Lower lobe of right lung (tissue), 2 donors: ENCODE measurements at regions not wholly inside any gene's neighbourhood (a gene's known extent, or its start where the extent isn't known, plus 50 kb on each side); places are given as distances from the start of the nearest gene placed in this dataset.

Experiments
- ATAC-seq, 2 donors: fragments of 200-7000 bp; cut with Tn5 transposase; one replicate each; pipeline ENCODE4 v1.9.1; 2020 to 2022; ENCODE audit warnings: mild to moderate bottlenecking in 2 of 2, moderate library complexity in 2 of 2
- DNase-seq: peaks from one replicate; pipeline ENCODE4 v3.0.0-alpha.2; 2020
- H3K27ac ChIP-seq: fragments of 200-600 bp; one replicate; pipeline ENCODE4 v1.8.0; 2022
- H3K27me3 ChIP-seq: fragments of 200-600 bp; one replicate; pipeline ENCODE4 v1.8.0; 2022; ENCODE audit warnings: low read depth
- H3K36me3 ChIP-seq: fragments of 200-600 bp; one replicate; pipeline ENCODE4 v1.8.0; 2022; ENCODE audit warnings: mild to moderate bottlenecking
- H3K4me1 ChIP-seq: fragments of 200-600 bp; one replicate; pipeline ENCODE4 v1.8.0; 2022
- H3K4me3 ChIP-seq: fragments of 200-600 bp; one replicate; pipeline ENCODE4 v1.8.0; 2022; ENCODE audit warnings: mild to moderate bottlenecking
- H3K9me3 ChIP-seq: fragments of 200-600 bp; one replicate; pipeline ENCODE4 v1.8.0; 2022
- intact Hi-C: fragments of 100-400 bp; cut with DNase I; formaldehyde crosslinking; loops from one replicate; pipeline ENCODE4 v1.11.0; 2022
- TF ChIP-seq, protein P1 (sequence below): fragments of 200-600 bp; IDR thresholded peaks from one replicate; pipeline ENCODE4 v1.8.0; 2022; ENCODE audit warnings: antibody characterized with exemption, mild to moderate bottlenecking
- donor health status: DM: no; HTN: yes; CAD: no; lungs with severe emphysema.

DNA sequence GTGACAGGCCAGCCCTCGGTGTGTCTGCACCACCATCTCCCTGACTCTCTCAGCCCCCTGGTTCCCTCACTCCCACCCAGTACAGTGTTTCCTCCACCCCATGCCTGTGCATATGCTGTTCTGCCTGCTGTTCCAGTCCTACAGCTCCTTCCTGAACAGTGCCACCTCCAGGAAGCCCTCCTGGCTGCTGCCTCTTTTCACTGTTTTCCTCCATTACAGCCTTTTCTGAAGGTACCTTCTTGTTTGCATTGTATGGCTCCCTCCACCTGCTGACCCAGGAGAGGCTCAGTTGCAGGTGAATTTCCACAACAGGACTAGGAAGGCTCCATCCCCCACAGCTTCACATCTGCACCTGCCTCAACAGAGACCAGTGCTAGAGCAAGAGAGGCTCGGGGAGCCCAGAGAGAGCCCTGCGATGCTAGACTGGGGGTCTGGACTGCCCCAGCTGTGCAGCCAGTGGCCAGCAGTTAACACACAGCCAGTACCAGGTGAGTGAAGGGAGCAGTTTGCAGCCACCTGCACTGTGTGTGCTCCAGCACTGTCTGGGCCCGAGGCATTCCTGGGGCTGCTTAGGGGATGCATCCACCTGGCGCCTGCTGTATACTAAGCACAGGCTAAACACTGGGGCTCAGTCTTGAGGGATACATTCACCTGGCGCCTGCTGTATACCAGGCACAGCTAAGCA lies 92.0 kb downstream of the ADRA2C start:
- intact Hi-C loops: no loop called here
- H3K4me3 ChIP-seq: no peak overlapping the region
- DNase-seq (peak; percentile 25), ATAC-seq (no peak)
- no peaks in the 10 kb centered on the region for H3K9me3 ChIP-seq
- peaks cover 65% of the 10 kb centered on the region for H3K27me3 ChIP-seq
- H3K36me3 ChIP-seq: no peaks in the 10 kb centered on the region
- no peaks in the 10 kb centered on the region for H3K4me1 ChIP-seq
- H3K27ac ChIP-seq: no peak overlapping the region
- TF ChIP-seq, protein P1, sequence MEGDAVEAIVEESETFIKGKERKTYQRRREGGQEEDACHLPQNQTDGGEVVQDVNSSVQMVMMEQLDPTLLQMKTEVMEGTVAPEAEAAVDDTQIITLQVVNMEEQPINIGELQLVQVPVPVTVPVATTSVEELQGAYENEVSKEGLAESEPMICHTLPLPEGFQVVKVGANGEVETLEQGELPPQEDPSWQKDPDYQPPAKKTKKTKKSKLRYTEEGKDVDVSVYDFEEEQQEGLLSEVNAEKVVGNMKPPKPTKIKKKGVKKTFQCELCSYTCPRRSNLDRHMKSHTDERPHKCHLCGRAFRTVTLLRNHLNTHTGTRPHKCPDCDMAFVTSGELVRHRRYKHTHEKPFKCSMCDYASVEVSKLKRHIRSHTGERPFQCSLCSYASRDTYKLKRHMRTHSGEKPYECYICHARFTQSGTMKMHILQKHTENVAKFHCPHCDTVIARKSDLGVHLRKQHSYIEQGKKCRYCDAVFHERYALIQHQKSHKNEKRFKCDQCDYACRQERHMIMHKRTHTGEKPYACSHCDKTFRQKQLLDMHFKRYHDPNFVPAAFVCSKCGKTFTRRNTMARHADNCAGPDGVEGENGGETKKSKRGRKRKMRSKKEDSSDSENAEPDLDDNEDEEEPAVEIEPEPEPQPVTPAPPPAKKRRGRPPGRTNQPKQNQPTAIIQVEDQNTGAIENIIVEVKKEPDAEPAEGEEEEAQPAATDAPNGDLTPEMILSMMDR: no peak

DNA sequence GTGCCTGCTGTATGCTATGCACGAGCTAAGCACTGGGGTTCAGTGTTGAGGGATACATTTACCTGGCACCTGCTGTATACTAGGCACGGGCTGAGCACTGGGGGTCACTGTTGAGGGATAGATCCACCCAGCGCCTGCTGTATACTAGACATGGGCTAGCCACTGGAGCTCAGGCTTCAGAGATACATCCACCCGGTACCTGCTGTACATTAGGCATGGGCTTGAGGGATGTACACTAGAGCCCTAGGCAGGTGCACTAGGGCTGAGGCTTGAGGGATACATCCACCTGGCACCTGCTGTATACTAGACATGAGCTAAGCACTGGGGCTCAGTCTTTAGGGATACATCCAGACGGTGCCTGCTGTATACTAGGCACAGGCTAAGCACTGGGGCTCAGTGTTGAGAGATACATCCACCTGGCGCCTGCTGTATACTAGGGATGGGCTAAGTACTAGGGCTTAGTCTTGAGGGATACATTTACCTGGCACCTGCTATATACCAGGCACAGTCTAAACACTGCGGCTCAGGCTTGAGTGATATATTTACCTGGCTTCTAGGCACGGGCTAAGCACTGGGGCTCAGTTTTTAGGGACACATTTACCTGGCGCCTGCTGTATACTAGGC lies 92.7 kb downstream of the ADRA2C start:
- H3K9me3 ChIP-seq: no peaks in the 10 kb centered on the region
- peaks cover 67% of the 10 kb centered on the region for H3K27me3 ChIP-seq
- TF ChIP-seq, protein P1: no peak
- no peaks in the 10 kb centered on the region for H3K4me1 ChIP-seq
- no peaks in the 10 kb centered on the region for H3K36me3 ChIP-seq
- DNase-seq (peak; percentile 17), ATAC-seq (no peak)
- H3K27ac ChIP-seq: no peak overlapping the region
- intact Hi-C loops: no loop called here
- no peak overlapping the region for H3K4me3 ChIP-seq

DNA sequence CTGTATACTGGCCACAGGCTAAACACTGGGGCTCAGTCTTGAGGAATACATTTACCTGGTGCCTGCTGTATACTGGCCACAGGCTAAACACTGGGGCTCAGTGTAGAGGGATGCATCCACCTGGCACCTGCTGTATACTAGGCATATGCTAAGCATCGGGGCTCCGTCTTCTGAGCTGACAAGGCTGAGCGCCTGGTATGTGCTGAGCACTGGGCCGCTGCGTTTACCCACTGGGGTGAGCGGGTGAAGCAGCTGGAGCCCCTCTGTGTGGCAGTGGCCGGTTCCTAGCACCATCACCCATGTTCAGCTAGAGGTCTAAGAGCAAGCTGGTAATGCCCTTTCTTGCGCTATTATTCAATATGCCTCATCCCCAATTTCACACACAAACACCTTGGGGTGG lies 93.4 kb downstream of the ADRA2C start:
- ATAC-seq (no peak), DNase-seq (peak; percentile 37)
- H3K27me3 ChIP-seq: peaks cover 64% of the 10 kb centered on the region

DNA sequence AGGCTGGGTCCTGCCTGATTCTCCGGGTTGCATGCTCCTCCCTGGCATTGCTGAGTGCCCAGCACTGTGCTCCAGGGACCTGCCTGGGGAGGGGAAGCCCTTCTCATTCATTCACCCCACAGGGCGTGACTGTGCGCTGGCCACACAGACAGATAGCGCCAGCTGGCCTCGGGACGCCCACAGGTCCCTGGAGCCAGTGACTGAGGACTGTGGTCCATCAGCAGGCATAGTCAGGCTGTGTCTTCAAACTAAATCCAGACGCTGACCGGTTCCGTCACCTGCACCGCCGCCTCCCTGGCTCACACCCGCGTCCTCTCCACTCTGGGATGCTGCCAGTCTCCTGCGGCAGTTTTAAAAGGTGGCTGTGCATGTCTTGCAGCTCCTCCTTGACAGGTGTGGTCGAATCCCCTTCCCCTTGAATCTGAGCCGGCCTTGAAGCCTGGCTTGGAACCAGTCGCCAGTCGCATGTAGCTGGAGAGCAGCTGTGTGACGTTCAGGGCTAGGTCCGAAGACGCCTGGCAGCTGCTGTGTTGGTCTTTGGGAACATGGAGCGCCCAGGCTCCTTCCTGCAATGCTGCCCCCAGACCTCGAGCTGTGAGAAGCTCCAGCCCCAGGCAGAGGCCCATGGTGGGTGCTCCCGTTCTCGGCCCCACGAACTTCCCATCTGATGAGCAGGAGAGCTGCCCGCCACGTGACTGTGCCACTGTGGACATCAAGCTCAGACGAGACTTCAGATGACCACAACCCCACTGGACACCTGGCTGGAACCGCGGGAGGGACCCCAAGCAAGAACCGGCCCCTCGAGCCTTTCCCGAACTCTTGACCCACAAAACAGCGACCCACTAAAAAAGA lies 94.1 kb downstream of the ADRA2C start:
- ATAC-seq (no peak), DNase-seq (peak; percentile 42)
- Histone ChIP-seq H3K4me1 (no peaks in the 10 kb centered on the region), H3K27ac (no peak overlapping the region), H3K36me3 (no peaks in the 10 kb centered on the region), H3K9me3 (no peaks in the 10 kb centered on the region), H3K4me3 (no peak overlapping the region), H3K27me3 (peaks cover 60% of the 10 kb centered on the region)
- intact Hi-C loops: no loop called here
- TF ChIP-seq, protein P1: no peak

More for the DNA sequence above, 93.4 kb downstream of the ADRA2C start:
- H3K4me1 ChIP-seq: no peaks in the 10 kb centered on the region
- H3K36me3 ChIP-seq: no peaks in the 10 kb centered on the region
- no peak overlapping the region for H3K27ac ChIP-seq
- no peaks in the 10 kb centered on the region for H3K9me3 ChIP-seq
- TF ChIP-seq, protein P1: no peak
- H3K4me3 ChIP-seq: no peak overlapping the region
- intact Hi-C loops: no loop called here

DNA sequence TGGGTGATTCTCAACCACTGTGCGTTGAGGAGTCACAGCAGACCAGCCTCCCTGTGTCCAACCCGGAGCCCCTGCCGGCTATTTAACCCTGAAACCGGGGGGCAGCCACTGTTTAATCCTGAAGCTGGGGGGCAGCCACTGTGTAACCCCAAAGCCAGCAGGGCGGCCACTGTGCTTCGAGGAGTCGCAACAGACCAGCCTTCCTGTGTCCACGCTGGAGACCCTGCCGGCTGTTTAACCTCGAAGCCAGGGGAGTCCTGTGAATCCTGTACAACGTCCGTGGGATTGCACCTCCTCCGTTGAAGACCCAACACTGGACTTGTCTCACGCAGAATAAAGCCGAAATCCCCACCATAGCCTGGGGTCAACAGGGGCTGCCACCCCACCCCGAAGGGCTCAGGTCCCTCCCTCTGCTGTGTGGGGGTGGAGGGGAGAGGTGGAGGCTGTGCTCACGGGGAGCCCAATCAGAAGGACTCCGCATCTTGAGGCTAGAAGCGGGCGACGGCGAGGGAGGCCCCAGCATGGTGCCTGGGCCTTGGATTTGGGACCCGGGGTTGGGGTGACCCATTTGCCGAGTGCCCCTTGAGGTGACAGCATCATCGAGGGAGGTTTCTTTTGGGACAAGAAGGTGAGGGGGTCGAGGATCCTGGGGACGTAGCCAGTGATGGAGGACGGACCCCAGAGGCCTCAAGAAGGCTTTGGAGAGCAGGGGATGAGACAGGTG lies 94.9 kb downstream of the ADRA2C start:
- H3K27ac ChIP-seq: no peak overlapping the region
- peak; percentile 24 for DNase-seq
- peaks cover 53% of the 10 kb centered on the region for H3K27me3 ChIP-seq
- H3K36me3 ChIP-seq: no peaks in the 10 kb centered on the region
- TF ChIP-seq, protein P1: no peak
- no peaks in the 10 kb centered on the region for H3K9me3 ChIP-seq
- no peak overlapping the region for H3K4me3 ChIP-seq
- no peak for ATAC-seq
- H3K4me1 ChIP-seq: no peaks in the 10 kb centered on the region
- intact Hi-C loops: no loop called here
